ENCODE measurements at regions not wholly inside any gene's neighbourhood (a gene's known extent, or its start where the extent isn't known, plus 50 kb on each side); places are given as distances from the start of the nearest gene placed in this dataset.

DNA sequence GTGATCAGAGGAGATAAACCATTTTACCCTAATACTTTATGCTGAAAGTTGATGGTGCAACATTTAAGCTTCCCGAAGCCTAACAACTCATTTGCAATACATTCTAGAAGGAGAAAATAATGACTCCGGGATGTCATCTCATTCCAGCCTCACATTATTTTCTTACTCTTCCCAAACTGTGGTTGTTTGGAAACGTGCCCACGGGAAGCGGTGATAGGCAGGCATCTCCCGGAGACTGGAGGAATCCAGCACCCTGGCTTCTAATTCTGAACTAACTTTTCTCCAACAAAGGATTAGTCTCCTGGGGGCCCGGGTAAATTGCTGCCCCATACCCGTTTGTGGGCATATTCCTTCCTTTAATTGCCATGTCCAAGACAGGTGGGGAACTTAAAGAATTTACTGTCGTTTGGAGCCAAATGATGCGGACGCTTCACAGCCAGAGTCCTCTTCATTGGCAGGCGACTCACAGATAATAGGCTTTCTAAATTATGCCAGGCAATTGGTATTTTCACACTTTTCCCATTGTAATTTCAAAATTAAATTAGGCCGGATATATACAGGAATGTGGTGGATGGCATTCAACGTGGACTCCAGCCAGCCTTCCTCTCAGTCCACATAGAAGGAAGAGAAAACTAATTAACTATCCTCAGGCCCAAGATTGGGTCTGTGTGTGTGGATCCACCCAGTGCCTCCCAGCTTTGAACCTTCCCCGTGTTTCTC lies 278.1 kb downstream of the AJAP1 start:
- DNase-seq = no peak

DNA sequence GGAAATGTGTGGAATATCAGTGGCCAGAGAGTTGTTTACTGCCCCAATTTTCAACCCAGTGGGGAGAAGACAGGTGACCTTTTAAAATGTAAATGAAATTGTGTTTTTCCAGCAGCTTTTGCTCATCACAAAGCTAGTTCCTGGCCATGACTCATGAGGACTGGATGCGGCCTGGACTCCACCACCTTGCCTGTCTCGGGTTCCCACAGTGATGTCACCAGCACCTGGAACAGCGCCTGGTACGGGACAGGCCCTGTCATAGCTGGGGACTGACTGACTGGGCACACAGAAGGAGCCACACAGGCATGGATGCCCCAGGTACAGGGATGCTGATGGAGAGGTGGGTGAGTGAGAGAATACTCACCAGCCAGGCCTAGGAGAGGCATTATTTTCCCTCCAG lies 277.1 kb downstream of the AJAP1 start:
- no peak for DNase-seq

- DNase-seq = no peak
Measured at GRCh38 chr1:4928186-4928585, 273.8 kb downstream of the AJAP1 start.

DNA sequence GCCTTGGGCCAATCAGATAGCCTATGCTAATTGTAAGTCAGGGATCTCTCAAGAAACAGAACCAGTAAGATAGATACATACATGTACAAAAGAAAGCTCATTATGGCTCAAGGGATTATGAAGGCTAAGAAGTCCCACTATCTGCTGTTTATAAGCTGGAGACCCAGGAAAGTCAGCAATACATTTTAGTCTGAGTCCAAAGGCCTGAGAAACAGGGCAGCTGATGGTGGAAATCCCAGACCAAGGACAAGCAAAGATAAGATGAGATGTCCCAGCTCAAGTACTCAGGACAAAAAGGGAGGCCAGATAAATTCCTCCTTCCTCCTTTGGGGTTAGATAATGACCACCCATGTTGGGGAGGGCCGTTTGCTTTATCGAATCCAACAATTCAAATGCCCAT lies 269.9 kb downstream of the AJAP1 start:
- no peak for DNase-seq

DNA sequence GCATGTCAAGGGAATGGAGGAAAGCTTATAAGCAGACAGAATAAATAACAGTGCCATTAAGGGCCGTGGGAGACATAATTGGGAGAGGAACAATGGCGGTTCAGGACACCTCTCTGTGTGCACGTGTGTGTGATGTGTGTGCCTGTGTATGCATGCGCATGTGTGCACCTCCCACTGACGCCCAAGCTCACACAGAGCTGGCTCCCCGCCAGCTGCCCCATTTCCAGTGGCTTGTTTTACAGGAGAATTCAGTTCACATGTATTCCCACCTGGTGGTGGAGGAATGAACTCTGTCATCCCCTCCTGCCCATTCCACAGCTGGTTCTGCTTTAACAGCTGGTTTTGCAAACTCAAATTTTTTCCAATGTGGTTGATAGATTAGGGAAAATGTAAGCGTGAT lies 262.2 kb downstream of the AJAP1 start:
- DNase-seq = no peak

GRCh38 chr1:4915154-4915553 lies 260.7 kb downstream of the AJAP1 start:
- no peak for DNase-seq

DNA sequence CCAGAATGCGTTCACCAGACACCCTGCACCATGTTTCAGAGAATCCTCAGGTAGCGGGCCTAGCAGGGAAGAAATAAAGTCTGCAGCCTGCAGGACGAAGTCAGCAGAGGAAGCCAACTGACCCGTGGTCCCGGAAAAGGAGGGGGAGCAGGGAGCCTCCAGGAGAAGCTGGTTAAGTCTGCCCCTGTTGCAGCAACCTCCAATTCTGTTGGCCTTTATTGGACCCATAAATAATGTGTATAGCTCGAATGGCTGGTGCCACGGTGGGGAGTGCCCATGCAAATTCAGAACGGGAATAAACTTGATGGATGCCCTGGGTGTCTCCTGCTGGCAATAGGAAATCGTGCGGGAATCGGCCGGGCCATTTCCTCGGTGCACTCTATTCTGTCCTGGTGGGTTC lies 254.1 kb downstream of the AJAP1 start:
- no peak for DNase-seq

GRCh38 chr1:4894566-4894965 lies 240.2 kb downstream of the AJAP1 start:
- DNase-seq = no peak

GRCh38 chr1:4880626-4881025 lies 226.2 kb downstream of the AJAP1 start:
- no peak for DNase-seq

DNA sequence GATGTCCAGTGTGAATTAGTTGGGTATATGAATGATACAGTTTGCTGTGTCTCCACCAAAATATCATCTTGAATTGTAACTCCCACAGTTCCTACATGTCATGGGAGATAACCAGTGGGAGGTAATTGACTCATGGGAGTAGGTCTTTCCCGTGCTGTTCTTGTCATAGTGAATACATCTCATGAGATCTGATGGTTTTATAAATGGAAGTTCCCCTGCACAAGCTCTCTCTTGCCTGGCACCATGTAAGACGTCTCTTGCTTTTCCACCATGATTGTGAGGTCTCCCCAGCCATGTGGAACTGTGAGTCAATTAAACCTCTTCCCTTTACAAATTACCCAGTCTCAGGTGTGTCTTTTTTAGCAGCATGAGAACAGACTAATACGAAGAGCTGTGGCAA lies 223.0 kb downstream of the AJAP1 start:
- DNase-seq = no peak

DNA sequence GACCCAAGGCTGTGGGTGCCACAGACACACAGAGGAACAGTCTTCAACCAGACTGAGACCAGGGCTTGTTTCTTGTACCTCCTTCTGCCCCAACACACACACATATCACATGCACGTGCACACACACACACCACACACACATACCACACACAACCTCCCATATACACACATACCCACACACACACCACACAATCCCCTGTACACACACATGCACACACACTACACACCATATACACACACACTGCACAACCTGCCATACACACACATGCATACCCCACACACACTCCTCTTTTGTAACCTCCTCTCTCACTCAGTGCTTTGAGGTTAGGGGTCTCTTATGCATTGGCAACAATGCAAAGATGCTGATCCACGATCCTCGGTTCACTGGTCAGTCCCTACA lies 217.0 kb downstream of the AJAP1 start:
- DNase-seq = no peak

GRCh38 chr1:4868521-4868920 lies 214.1 kb downstream of the AJAP1 start:
- no peak for DNase-seq

- no peak for DNase-seq
Measured at GRCh38 chr1:4856396-4856795, 202.0 kb downstream of the AJAP1 start.

DNA sequence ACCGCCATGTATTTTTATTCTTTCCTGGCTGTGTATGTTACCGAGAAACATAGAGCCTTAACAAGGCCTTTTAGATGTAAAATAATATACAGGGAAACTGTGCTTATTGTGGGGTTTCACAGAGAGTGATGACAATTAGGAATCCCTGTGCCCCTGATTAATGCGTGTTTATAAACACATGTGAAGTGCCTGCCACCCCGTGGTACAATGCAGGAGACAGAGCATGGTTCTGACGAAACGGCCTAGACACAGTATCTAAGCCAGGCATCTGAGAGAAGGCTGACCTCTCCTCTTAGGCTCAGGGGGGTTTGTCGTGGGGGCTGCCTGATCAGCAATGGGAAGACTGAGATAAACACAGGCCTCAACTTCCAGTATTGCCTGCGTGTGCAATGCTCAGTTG lies 200.0 kb downstream of the AJAP1 start:
- DNase-seq = no peak

DNA sequence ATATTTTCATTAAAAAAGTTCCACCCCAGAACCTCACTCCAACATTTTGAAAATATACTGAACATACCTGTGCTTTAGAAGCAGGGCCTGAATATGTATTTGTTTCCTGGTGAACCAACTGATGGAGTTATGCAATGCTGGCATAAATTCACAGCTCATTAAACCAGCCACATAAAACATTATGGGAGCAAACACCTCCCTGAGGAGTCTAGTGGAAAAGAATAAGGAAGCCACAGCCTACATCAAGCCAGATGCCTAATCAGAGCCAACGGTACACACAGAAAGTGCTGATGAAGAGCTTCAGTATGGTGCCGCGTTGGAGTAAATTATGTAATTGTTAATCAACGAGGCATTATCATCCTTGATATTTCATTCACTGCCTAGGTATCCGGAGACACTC lies 199.5 kb downstream of the AJAP1 start:
- no peak for DNase-seq

GRCh38 chr1:4851385-4852065 lies 197.1 kb downstream of the AJAP1 start:
- no peak for DNase-seq

DNA sequence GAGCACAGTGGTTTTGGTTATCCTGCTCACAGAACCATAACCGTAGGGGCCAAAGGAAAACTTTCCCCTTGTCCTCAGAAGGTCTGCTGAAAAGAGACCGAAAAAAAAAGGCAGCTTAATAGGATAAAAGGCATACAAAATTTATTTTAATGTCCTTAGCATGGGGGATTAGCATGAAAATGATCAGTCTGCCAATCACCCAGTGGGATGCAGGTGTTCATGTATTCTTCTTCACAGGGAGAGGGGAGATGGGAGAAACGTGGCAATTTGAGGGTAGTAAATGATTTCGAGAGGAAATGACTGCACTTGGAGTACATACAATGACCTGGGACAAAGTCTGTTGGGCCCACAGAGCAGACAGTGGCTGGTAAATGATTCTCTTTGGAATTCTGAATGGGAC lies 194.0 kb downstream of the AJAP1 start:
- no peak for DNase-seq

- DNase-seq = no peak
Measured at GRCh38 chr1:4847711-4848110, 193.3 kb downstream of the AJAP1 start.

All from GOT3 (cell line).